Adrenal gland (tissue), 9 donors: ENCODE measurements at regions not wholly inside any gene's neighbourhood (a gene's known extent, or its start where the extent isn't known, plus 50 kb on each side); places are given as distances from the start of the nearest gene placed in this dataset.

ENCODE experiments used
- DNase-seq, 7 donors: peaks; one replicate each; pipeline ENCODE4 v3.0.0-alpha.2; 2019 to 2020
- H3K27ac ChIP-seq, 5 donors: fragments of 200-600 bp; sonication (generic) in 4 of 5; 1 replicate in 3 of 5; 2 replicates in 2 of 5; pipeline versions ENCODE4 v1.5.1 to v1.8.0; 2016 to 2020; ENCODE audit warnings: mild to moderate bottlenecking in 1 of 5
- H3K27me3 ChIP-seq: fragments of 200-600 bp; 2 replicates; pipeline ENCODE4 v1.8.0; 2021
- H3K36me3 ChIP-seq, 2 donors: fragments of 200-600 bp; replicated peaks in 1 of 2; 1 replicate in 1 of 2; 2 replicates in 1 of 2; pipeline versions ENCODE4 v1.5.1 to v1.8.0; 2018 to 2022
- H3K4me1 ChIP-seq, 2 donors: fragments of 200-600 bp; replicated peaks in 1 of 2; 1 replicate in 1 of 2; 2 replicates in 1 of 2; pipeline versions ENCODE4 v1.5.1 to v1.8.0; 2018 to 2021
- H3K4me3 ChIP-seq, 4 donors: fragments of 200-600 bp; sonication (generic) in 3 of 4; one replicate each; pipeline ENCODE4 v1.5.1; 2016 to 2018
- H3K9me3 ChIP-seq, 3 donors: fragments of 200-600 bp; sonication (generic) in 1 of 3; replicated peaks in 1 of 3; 1 replicate in 2 of 3; 2 replicates in 1 of 3; pipeline versions ENCODE4 v1.5.1 to v1.8.0; 2016 to 2021
- CTCF ChIP-seq, 6 experiments: fragments of 450-650 bp in 4 of 6; fragments of 200-600 bp in 2 of 6; sonication (generic) in 1 of 6; IDR thresholded peaks; 1 replicate in 5 of 6; 2 replicates in 1 of 6; pipeline versions ENCODE4 v1.5.1 to v1.8.0; 2016 to 2021; ENCODE audit warnings: antibody characterized with exemption in 6 of 6, mild to moderate bottlenecking in 2 of 6, moderate library complexity in 1 of 6
- POLR2A ChIP-seq, 2 donors: fragments of 450-650 bp; IDR thresholded peaks; one replicate each; pipeline ENCODE4 v1.6.1; 2017; ENCODE audit warnings: antibody characterized with exemption in 2 of 2, mild to moderate bottlenecking in 2 of 2, moderate library complexity in 1 of 2
- WGBS, 4 donors: extraction: QIAGEN DNeasy Blood & Tissue Kit in 2 of 4; methylation state at CpG; one replicate each; pipeline versions ENCODE4 v1.1.5 to v1.1.7; 2013 to 2017; 5-methylcytosine and 5-hydroxymethylcytosine counted together
- intact Hi-C, 2 donors: fragments of 100-400 bp; cut with DNase I; formaldehyde crosslinking; loops; one replicate each; pipeline versions ENCODE4 v1.14.1 to v1.15.0; 2022 to 2023
- donor health status: healthy with polysubstance abuse.
- donor health status: Bipolar disorder and iron deficiency.
- donor health status: DM: yes; HTN: yes; CAD: no.
- donor health status: DM: no; HTN: no; CAD: no.
- donor health status: DM: no; HTN: no; CAD: no.

- no peaks in the 10 kb centered on the region for H3K27me3 ChIP-seq
- DNase-seq = no peak
- no peak for TF ChIP-seq POLR2A (IDR thresholded peaks at IDR 0.05)
- no peak for TF ChIP-seq CTCF (IDR thresholded peaks at IDR 0.05)
- H3K27ac ChIP-seq = no peak overlapping the region
- no peaks in the 10 kb centered on the region for H3K4me1 ChIP-seq
- no peak overlapping the region for H3K4me3 ChIP-seq
- intact Hi-C loops = no loop called here
- H3K9me3 ChIP-seq = no peaks in the 10 kb centered on the region
- H3K36me3 ChIP-seq = no peaks in the 10 kb centered on the region
These were observed 230.2 kb downstream of the KCNE4 start for GRCh38 chr2:223282221-223282620.

DNA sequence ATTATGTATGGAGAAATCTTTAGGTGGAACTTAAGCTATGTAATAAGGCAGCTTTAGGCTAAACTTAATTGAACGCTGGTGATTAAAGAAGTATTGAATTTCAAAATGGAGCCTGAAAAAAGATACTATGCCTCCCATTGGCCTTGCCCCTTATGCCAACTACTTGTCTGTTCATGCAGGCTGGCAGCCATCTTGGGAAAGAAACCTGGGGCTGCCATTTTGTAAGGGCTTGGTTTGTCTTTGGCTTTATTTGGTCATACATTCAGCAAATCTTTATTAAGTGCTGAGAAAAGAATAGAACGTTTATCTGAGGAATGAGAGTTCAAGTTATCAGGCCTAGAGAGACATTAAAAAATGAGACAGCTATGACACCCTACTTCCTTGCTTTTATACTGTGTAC lies 231.3 kb downstream of the KCNE4 start:
- WGBS, 4 donors = 57 to 72% (median 64%) methylated on average over 2 of the region's 2 CpGs
- Histone ChIP-seq H3K9me3 (no peaks in the 10 kb centered on the region), H3K4me3 (no peak overlapping the region), H3K27ac (no peak overlapping the region), H3K36me3 (no peaks in the 10 kb centered on the region), H3K4me1 (no peaks in the 10 kb centered on the region), H3K27me3 (no peaks in the 10 kb centered on the region)
- no peak for TF ChIP-seq CTCF (IDR thresholded peaks at IDR 0.05)
- no peak for TF ChIP-seq POLR2A (IDR thresholded peaks at IDR 0.05)
- no peak for DNase-seq
- intact Hi-C loops = no loop called here

DNA sequence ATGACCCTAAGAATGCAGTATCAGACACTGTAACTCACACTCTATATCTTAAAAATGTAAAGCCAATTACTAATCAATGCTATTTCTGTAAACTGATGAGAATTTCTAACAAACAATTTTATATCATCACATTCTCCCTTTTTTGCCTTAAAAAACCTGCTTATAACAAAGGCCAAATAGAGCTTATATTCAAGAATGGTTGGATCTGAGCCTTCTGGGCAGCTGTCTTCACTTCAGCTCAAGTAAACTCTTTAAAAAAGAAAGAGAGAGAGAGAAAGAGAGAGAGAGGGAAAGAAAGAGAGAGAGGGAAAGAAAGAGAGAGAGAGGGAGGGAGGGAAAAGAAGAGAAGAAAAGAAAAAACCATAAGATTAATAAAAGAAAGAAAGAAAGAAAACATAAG lies 231.8 kb downstream of the KCNE4 start:
- H3K27me3 ChIP-seq = no peaks in the 10 kb centered on the region
- H3K36me3 ChIP-seq = no peaks in the 10 kb centered on the region
- H3K4me1 ChIP-seq = no peaks in the 10 kb centered on the region
- TF ChIP-seq CTCF (IDR thresholded peaks at IDR 0.05) (no peak), POLR2A (IDR thresholded peaks at IDR 0.05) (no peak)
- H3K4me3 ChIP-seq = no peak overlapping the region
- H3K9me3 ChIP-seq = no peaks in the 10 kb centered on the region
- no peak for DNase-seq
- H3K27ac ChIP-seq = no peak overlapping the region
- intact Hi-C loops = no loop called here

GRCh38 chr2:223285370-223286265 lies 233.6 kb downstream of the KCNE4 start:
- Histone ChIP-seq H3K9me3 (no peaks in the 10 kb centered on the region), H3K4me3 (no peak overlapping the region), H3K4me1 (no peaks in the 10 kb centered on the region), H3K36me3 (no peaks in the 10 kb centered on the region), H3K27ac (no peak overlapping the region), H3K27me3 (no peaks in the 10 kb centered on the region)
- 81 to 94% (median 87%) methylated on average over 2 to 6 of the region's 6 CpGs for WGBS, 4 donors
- TF ChIP-seq POLR2A (IDR thresholded peaks at IDR 0.05) = no peak
- TF ChIP-seq CTCF (IDR thresholded peaks at IDR 0.05) = no peak
- DNase-seq = no peak
- intact Hi-C loops = no loop called here
